SK-N-SH (cell line): ENCODE measurements at regions not wholly inside any gene's neighbourhood (a gene's known extent, or its start where the extent isn't known, plus 50 kb on each side); places are given as distances from the start of the nearest gene placed in this dataset.

ENCODE experiments used
- CTCF ChIA-PET: fragments of 300-600, 350-600 bp; formaldehyde crosslinking; extraction: SDS; loops from one replicate; lab custom pipeline; 2021; lab: Yijun Ruan, JAX
- POLR2A ChIA-PET: fragments of 350-600 bp; sonication (Branson Sonifier 250); formaldehyde crosslinking; extraction: SDS; loops from one replicate; lab custom pipeline; 2020; ENCODE audit warnings: antibody characterized with exemption, inconsistent platforms; lab: Yijun Ruan, JAX
- DNase-seq: peaks from one replicate; pipeline ENCODE4 v3.0.0; 2012
- H2AFZ ChIP-seq: fragments of 200-600 bp; sonication (generic); 2 replicates; pipeline ENCODE4 v1.8.1; 2016; ENCODE audit warnings: antibody characterized with exemption, mild to moderate bottlenecking, low read depth
- H3F3A ChIP-seq: fragments of 200-600 bp; sonication (generic); replicated peaks from 2 replicates; pipeline ENCODE3; 2016; ENCODE audit warnings: antibody characterized with exemption, mild to moderate bottlenecking; ENCODE audit not compliant: insufficient read depth
- H3K27ac ChIP-seq, 2 experiments: fragments of 200-500 bp in 1 of 2; fragments of 200-600 bp in 1 of 2; sonication (Bioruptor generic) in 1 of 2; sonication (generic), shearing (Covaris generic) in 1 of 2; 2 replicates each; pipeline versions ENCODE4 v1.5.1 to v1.6.1; 2014 to 2016; ENCODE audit warnings: low read depth in 2 of 2, inconsistent platforms in 1 of 2, low read length in 1 of 2, mild to moderate bottlenecking in 1 of 2, mixed read lengths in 1 of 2
- H3K27me3 ChIP-seq: fragments of 200-600 bp; sonication (generic), shearing (Covaris generic); 2 replicates; pipeline ENCODE4 v1.6.1; 2016; ENCODE audit warnings: mixed run types; ENCODE audit not compliant: insufficient read depth
- H3K36me3 ChIP-seq, 2 experiments: fragments of 200-500 bp in 1 of 2; fragments of 200-600 bp in 1 of 2; sonication (Bioruptor generic) in 1 of 2; sonication (generic) in 1 of 2; replicated peaks in 1 of 2; 2 replicates each; pipeline versions ENCODE3 to v1.5.1; 2014 to 2016; ENCODE audit warnings: low read length in 1 of 2, mild to moderate bottlenecking in 1 of 2; ENCODE audit not compliant: insufficient read depth in 2 of 2, control insufficient read depth in 1 of 2
- H3K4me1 ChIP-seq, 2 experiments: fragments of 200-500 bp in 1 of 2; fragments of 200-600 bp in 1 of 2; sonication (Bioruptor generic) in 1 of 2; sonication (generic), shearing (Covaris generic) in 1 of 2; 2 replicates each; pipeline versions ENCODE4 v1.5.1 to v1.6.1; 2014 to 2016; ENCODE audit warnings: low read depth in 1 of 2, low read length in 1 of 2, mixed run types in 1 of 2; ENCODE audit not compliant: insufficient read depth in 2 of 2, control insufficient read depth in 1 of 2
- H3K4me2 ChIP-seq: fragments of 200-600 bp; sonication (generic), shearing (Covaris generic); 2 replicates; pipeline ENCODE4 v1.6.1; 2017; ENCODE audit warnings: mixed run types
- H3K4me3 ChIP-seq, 2 experiments: fragments of 200-500 bp in 1 of 2; fragments of 200-600 bp in 1 of 2; sonication (Bioruptor generic) in 1 of 2; sonication (generic), shearing (Covaris generic) in 1 of 2; 2 replicates each; pipeline versions ENCODE4 v1.5.1 to v1.8.1; 2014 to 2016; ENCODE audit warnings: low read depth in 2 of 2, inconsistent platforms in 1 of 2, low read length in 1 of 2, mild to moderate bottlenecking in 1 of 2, mixed read lengths in 1 of 2, moderate library complexity in 1 of 2
- H3K79me2 ChIP-seq: fragments of 200-600 bp; sonication (generic); 2 replicates; pipeline ENCODE4 v1.8.1; 2017; ENCODE audit warnings: mild to moderate bottlenecking; ENCODE audit not compliant: insufficient read depth
- H3K9ac ChIP-seq: fragments of 200-600 bp; sonication (generic); 2 replicates; pipeline ENCODE4 v1.6.1; 2017; ENCODE audit warnings: mixed run types
- H3K9me2 ChIP-seq: fragments of 200-600 bp; sonication (generic); 2 replicates; pipeline ENCODE4 v1.6.1; 2017; ENCODE audit warnings: mixed run types
- H3K9me3 ChIP-seq: fragments of 200-600 bp; sonication (generic); 2 replicates; pipeline ENCODE4 v1.6.1; 2017; ENCODE audit warnings: mixed run types, mild to moderate bottlenecking, moderate library complexity
- H4K20me1 ChIP-seq: fragments of 200-600 bp; sonication (generic); 2 replicates; pipeline ENCODE4 v1.6.1; 2017; ENCODE audit warnings: mild to moderate bottlenecking, mixed run types; ENCODE audit not compliant: insufficient read depth
- CHD2 ChIP-seq: fragments of 150-350 bp; IDR thresholded peaks from 2 replicates; pipeline ENCODE4 v1.6.1; 2018; ENCODE audit warnings: low read length; ENCODE audit not compliant: partially characterized antibody
- EP300 ChIP-seq, 2 experiments: IDR thresholded peaks; 2 replicates each; pipeline versions ENCODE4 v1.4.0 to v1.6.1; 2012; ENCODE audit warnings: borderline replicate concordance in 1 of 2, low read depth in 1 of 2, low read length in 1 of 2
- EZH2phosphoT487 ChIP-seq: fragments of 200-600 bp; sonication (generic); IDR thresholded peaks from 2 replicates; pipeline ENCODE4 v1.6.1; 2017; ENCODE audit warnings: low read depth, mixed run types, mild to moderate bottlenecking, antibody characterized with exemption, moderate library complexity, borderline replicate concordance
- FOXJ3 ChIP-seq: sonication (generic); formaldehyde crosslinking; IDR thresholded peaks from 2 replicates; pipeline ENCODE4 v1.5.1; 2020; ENCODE audit warnings: mild to moderate bottlenecking, missing genetic modification reagents
- FOXM1 ChIP-seq: IDR thresholded peaks from 2 replicates; pipeline ENCODE4 v1.4.0; 2012; ENCODE audit warnings: low read depth, mild to moderate bottlenecking
- GATA2 ChIP-seq: sonication (generic); formaldehyde crosslinking; IDR thresholded peaks from 2 replicates; pipeline ENCODE4 v1.5.0; 2020; ENCODE audit warnings: mild to moderate bottlenecking, missing genetic modification reagents
- JUND ChIP-seq: IDR thresholded peaks from 2 replicates; pipeline ENCODE4 v1.4.0; 2012
- MEF2A ChIP-seq: IDR thresholded peaks from 2 replicates; pipeline ENCODE4 v1.4.0; 2012; ENCODE audit warnings: low read depth, borderline replicate concordance
- MXI1 ChIP-seq: IDR thresholded peaks from 2 replicates; pipeline ENCODE4 v1.6.1; 2012; ENCODE audit warnings: mild to moderate bottlenecking, low read depth, low read length, improper control_type of control experiment
- NFIC ChIP-seq: IDR thresholded peaks from 2 replicates; pipeline ENCODE4 v1.4.0; 2012; ENCODE audit warnings: borderline replicate concordance
- NRF1 ChIP-seq: IDR thresholded peaks from 2 replicates; pipeline ENCODE4 v1.6.1; 2012; ENCODE audit warnings: low read depth, mild to moderate bottlenecking, low read length
- POLR2AphosphoS5 ChIP-seq: IDR thresholded peaks from 2 replicates; pipeline ENCODE4 v1.6.1; 2012; ENCODE audit warnings: low read depth, low read length
- RCOR1 ChIP-seq: fragments of 150-350 bp; IDR thresholded peaks from 2 replicates; pipeline ENCODE4 v1.6.1; 2017; ENCODE audit warnings: antibody characterized with exemption, low read length
- RFX5 ChIP-seq: IDR thresholded peaks from 2 replicates; pipeline ENCODE4 v1.6.1; 2012; ENCODE audit warnings: mild to moderate bottlenecking, improper control_type of control experiment, low read length
- TAF1 ChIP-seq: IDR thresholded peaks from 2 replicates; pipeline ENCODE4 v1.6.1; 2012; ENCODE audit warnings: low read depth, mild to moderate bottlenecking, low read length, moderate library complexity, borderline replicate concordance
- TCF12 ChIP-seq: IDR thresholded peaks from 2 replicates; pipeline ENCODE4 v1.4.0; 2012
- YY1 ChIP-seq: IDR thresholded peaks from 2 replicates; pipeline ENCODE4 v1.4.0; 2012; ENCODE audit warnings: low read depth, mild to moderate bottlenecking
- WGBS: methylation state at CpG from one replicate; pipeline ENCODE4 v1.1.6; 2017; ENCODE audit warnings: low lambda C conversion rate; 5-methylcytosine and 5-hydroxymethylcytosine counted together
- TF ChIP-seq, protein P1 (sequence below): IDR thresholded peaks from 2 replicates; pipeline ENCODE4 v1.4.0; 2012; ENCODE audit warnings: low read depth, borderline replicate concordance
- TF ChIP-seq, protein P2 (sequence below): fragments of 200-600 bp; sonication (generic); IDR thresholded peaks from 2 replicates; pipeline ENCODE4 v1.6.1; 2017; ENCODE audit warnings: antibody characterized with exemption, mild to moderate bottlenecking, moderate library complexity
- TF ChIP-seq, protein P3 (sequence below): IDR thresholded peaks from 2 replicates; pipeline ENCODE4; 2012
- TF ChIP-seq, protein P4 (sequence below): fragments of 150-350 bp; IDR thresholded peaks from 2 replicates; pipeline ENCODE4 v1.6.1; 2017; ENCODE audit warnings: antibody characterized with exemption, low read length, low read depth, borderline replicate concordance
- TF ChIP-seq, protein P5 (sequence below): IDR thresholded peaks from 2 replicates; pipeline ENCODE4 v1.4.0; 2012; ENCODE audit warnings: low read depth

DNA sequence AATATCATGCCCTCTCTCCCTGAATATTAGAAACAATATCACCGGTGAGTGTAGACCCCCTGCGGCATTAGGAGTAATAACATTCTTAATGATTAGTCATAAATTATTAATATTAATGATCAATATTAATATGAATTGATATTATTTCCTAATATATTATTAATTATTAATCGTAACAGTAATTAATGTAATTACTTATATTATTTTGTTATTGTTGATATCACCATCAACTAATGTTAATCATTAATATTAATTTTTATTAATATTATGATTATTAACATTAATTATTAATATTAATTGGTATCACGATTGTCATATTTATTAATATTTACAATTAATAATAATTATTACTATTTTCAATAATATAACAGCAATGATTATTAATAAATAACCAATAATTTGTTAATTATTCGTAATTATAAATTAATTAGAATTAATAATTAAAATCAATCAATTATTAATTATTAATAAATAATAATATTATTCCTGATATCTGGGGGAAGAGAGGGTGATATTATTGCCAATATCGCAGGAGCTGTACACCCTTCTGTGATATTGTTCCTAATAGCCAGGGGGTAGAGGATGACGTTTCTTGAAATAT, 528.8 kb upstream of the PCDH20 start:
- Histone ChIP-seq H3F3A (no peaks in the 10 kb centered on the region), H3K4me1 (no peaks in the 10 kb centered on the region), H2AFZ (no peak overlapping the region), H3K36me3 (no peaks in the 10 kb centered on the region), H3K27ac (no peak overlapping the region), H3K4me2 (no peak overlapping the region), H4K20me1 (no peaks in the 10 kb centered on the region), H3K9me3 (no peaks in the 10 kb centered on the region), H3K9me2 (no peaks in the 10 kb centered on the region), H3K79me2 (no peaks in the 10 kb centered on the region), H3K9ac (no peak overlapping the region), H3K27me3 (no peaks in the 10 kb centered on the region), H3K4me3 (no peak overlapping the region)
- ChIA-PET CTCF (no interaction called here), POLR2A (no interaction called here)
- DNase-seq: no peak
- TF ChIP-seq POLR2AphosphoS5: no peak
- TF ChIP-seq, protein P1, sequence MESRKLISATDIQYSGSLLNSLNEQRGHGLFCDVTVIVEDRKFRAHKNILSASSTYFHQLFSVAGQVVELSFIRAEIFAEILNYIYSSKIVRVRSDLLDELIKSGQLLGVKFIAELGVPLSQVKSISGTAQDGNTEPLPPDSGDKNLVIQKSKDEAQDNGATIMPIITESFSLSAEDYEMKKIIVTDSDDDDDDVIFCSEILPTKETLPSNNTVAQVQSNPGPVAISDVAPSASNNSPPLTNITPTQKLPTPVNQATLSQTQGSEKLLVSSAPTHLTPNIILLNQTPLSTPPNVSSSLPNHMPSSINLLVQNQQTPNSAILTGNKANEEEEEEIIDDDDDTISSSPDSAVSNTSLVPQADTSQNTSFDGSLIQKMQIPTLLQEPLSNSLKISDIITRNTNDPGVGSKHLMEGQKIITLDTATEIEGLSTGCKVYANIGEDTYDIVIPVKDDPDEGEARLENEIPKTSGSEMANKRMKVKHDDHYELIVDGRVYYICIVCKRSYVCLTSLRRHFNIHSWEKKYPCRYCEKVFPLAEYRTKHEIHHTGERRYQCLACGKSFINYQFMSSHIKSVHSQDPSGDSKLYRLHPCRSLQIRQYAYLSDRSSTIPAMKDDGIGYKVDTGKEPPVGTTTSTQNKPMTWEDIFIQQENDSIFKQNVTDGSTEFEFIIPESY: no peak
- TF ChIP-seq YY1: no peak
- TF ChIP-seq NFIC: no peak
- no peak for TF ChIP-seq RFX5
- no peak for TF ChIP-seq TCF12
- TF ChIP-seq NRF1: no peak
- TF ChIP-seq FOXM1: no peak
- TF ChIP-seq CHD2: no peak
- TF ChIP-seq, protein P2, sequence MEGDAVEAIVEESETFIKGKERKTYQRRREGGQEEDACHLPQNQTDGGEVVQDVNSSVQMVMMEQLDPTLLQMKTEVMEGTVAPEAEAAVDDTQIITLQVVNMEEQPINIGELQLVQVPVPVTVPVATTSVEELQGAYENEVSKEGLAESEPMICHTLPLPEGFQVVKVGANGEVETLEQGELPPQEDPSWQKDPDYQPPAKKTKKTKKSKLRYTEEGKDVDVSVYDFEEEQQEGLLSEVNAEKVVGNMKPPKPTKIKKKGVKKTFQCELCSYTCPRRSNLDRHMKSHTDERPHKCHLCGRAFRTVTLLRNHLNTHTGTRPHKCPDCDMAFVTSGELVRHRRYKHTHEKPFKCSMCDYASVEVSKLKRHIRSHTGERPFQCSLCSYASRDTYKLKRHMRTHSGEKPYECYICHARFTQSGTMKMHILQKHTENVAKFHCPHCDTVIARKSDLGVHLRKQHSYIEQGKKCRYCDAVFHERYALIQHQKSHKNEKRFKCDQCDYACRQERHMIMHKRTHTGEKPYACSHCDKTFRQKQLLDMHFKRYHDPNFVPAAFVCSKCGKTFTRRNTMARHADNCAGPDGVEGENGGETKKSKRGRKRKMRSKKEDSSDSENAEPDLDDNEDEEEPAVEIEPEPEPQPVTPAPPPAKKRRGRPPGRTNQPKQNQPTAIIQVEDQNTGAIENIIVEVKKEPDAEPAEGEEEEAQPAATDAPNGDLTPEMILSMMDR: no peak
- no peak for TF ChIP-seq MXI1
- TF ChIP-seq, protein P3, sequence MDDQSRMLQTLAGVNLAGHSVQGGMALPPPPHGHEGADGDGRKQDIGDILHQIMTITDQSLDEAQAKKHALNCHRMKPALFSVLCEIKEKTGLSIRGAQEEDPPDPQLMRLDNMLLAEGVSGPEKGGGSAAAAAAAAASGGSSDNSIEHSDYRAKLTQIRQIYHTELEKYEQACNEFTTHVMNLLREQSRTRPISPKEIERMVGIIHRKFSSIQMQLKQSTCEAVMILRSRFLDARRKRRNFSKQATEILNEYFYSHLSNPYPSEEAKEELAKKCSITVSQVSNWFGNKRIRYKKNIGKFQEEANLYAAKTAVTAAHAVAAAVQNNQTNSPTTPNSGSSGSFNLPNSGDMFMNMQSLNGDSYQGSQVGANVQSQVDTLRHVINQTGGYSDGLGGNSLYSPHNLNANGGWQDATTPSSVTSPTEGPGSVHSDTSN: no peak
- TF ChIP-seq TAF1: no peak
- WGBS: 64% methylated on average over 7 of the region's 7 CpGs

DNA sequence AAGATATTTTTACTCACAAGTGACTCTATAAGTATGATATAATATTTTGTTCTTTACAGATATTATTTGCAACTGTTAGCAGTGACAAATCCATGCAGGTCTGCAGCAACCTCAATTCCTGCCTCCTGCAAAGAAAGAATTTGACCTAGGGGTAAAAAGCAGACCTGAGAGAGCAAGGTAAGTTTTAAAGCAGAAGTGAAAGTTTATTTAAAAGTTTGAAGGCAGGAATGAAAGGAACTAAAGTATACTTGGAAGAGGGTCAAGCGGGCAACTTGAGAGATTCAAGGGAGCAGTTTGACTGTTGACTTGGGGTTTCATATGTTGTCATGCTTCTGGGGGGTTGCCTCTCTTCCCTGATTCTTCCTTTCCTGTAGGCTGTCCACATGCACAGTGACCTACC, 520.1 kb upstream of the PCDH20 start:
- Histone ChIP-seq H3K9me3 (no peaks in the 10 kb centered on the region), H3K4me1 (no peaks in the 10 kb centered on the region), H3K9me2 (no peaks in the 10 kb centered on the region), H3K27me3 (no peaks in the 10 kb centered on the region), H3K4me3 (no peak overlapping the region), H4K20me1 (no peaks in the 10 kb centered on the region), H3K79me2 (no peaks in the 10 kb centered on the region), H3K36me3 (no peaks in the 10 kb centered on the region), H2AFZ (no peak overlapping the region), H3F3A (no peaks in the 10 kb centered on the region), H3K9ac (no peak overlapping the region), H3K27ac (no peak overlapping the region), H3K4me2 (no peak overlapping the region)
- 56% methylated on average over 1 of the region's 1 CpG for WGBS
- DNase-seq: no peak
- POLR2A ChIA-PET: no interaction called here
- TF ChIP-seq GATA2 (CRISPR knock-in tag) (no peak), JUND (no peak), FOXM1 (no peak), FOXJ3 (no peak), EP300 (IDR thresholded peaks at IDR 0.05; ENCODE audit: borderline replicate concordance in 1 of 2, low read depth in 1 of 2, low read length in 1 of 2) (no peak), RCOR1 (no peak), MEF2A (no peak), RFX5 (no peak), NFIC (no peak), EZH2phosphoT487 (no peak)
- TF ChIP-seq, protein P4, sequence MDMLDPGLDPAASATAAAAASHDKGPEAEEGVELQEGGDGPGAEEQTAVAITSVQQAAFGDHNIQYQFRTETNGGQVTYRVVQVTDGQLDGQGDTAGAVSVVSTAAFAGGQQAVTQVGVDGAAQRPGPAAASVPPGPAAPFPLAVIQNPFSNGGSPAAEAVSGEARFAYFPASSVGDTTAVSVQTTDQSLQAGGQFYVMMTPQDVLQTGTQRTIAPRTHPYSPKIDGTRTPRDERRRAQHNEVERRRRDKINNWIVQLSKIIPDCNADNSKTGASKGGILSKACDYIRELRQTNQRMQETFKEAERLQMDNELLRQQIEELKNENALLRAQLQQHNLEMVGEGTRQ: no peak
- TF ChIP-seq, protein P5, sequence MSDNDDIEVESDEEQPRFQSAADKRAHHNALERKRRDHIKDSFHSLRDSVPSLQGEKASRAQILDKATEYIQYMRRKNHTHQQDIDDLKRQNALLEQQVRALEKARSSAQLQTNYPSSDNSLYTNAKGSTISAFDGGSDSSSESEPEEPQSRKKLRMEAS: no peak
- CTCF ChIA-PET: interaction anchor here (1.4 kb wide), 1 partner anchor 18 kb away, joined by 3 read pairs; no protein-coding TSS in a partner anchor
